ENCODE measurements at regions not wholly inside any gene's neighbourhood (a gene's known extent, or its start where the extent isn't known, plus 50 kb on each side); places are given as distances from the start of the nearest gene placed in this dataset.

DNA sequence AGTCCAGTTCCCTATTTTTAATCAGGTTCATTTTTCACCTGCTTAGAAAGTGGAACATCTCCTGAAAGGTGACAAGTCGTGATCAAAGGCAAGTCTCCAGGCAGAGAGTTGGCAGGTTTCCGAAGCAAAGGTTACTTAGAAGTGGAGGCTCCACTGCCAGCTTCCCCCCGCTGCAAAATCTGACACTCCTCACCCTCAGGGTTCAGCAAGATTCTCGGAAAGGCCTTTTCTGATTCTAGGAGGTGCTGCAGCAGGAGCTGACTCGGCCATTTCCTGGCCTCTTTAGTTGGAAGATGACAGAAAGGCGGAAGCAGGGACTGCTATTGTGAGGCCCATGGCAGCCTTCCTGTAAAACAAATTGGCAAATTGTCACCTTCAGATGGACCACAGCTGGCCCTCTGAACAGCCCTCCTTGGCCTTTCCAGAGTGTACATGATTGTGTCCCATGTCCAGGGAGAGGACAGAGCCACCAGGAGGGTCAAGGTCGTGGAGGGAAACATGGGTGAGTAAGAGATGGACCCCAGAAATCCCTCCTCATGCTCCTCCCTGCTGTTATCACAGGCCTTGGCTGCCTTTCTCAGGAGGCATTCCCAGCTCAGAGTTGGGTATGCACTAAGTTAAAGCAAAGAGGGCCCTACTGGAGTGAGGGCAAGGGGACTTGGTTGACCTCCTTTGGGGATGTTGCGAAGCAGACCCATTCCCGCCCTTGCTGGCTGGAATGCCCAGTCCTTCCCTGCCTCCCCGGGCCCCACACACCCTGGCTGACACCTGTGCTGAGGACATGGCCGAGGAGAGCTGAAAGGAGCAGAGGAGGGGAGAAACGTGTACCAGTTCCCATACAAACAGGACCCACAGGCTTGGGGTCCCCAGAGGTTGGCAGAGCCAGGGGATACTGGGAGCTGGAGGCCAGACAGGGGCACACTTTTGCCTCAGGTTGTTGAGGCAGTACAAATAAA, 115.5 kb upstream of the IRF2BP2 start:
- peak; percentile 71 for DNase-seq

- peak; percentile 50 for DNase-seq
Measured at GRCh38 chr1:234724516-234725176, 114.7 kb upstream of the IRF2BP2 start.

GRCh38 chr1:234722904-234723720, 113.1 kb upstream of the IRF2BP2 start:
- peak; percentile 76 for DNase-seq

DNA sequence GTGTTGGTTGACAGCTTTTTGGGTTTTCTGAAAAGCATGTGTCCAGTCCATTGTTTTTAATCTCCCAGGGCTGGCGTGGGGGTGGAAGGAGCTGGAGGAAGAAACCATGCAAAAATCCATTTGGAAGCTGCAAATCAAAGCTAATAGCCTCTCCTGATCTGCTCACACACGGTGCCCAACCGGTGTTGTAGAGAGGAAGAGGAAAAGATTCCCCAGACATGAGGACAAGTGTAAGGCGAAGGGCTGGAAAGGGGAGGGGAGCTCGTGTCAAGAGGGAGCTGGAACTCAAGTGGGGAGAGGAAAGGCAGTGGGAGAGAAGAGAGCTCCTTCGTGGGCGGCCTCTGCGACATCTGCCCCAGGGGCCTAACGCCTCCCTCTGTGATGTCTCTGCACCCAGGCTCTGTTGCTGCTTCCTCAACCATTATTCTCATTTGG, 112.3 kb upstream of the IRF2BP2 start:
- DNase-seq: no peak

DNA sequence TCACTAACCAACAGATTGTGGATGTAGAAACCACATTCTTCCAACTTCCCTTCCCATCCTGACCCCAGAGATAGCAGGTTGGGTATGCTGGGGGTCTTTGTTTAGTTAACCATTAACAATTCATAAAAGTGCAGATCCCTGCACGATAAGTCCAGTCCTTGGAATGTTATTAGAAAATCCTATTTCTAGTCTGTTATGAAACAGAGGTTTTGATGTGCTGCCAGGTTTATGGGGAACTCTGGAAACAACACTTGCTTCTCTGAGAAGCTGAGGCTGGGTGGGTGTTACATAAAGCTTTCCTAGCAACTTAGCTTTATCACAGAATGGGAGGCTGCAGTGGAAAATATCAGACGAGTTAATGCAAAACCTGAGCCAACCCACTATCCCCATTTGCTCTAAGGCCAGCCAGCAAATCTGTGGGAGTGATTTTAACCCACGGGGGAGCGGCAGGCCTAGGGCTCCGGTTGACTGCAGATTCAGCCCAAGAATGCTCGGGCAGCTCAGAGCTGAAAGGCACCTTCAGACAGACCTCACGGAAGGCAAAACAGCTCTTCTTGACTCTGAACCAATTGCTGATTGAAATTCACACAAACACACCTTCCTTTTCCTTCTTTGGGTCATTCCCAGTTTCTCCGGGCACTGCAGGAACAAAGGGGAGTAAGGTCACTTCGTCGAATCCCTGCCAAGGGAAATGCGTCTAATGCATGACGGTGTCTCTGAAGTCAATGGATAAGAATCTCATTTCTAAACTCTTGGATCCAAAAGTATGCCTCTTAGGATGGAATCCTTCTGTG, 111.7 kb upstream of the IRF2BP2 start:
- no peak for DNase-seq

GRCh38 chr1:234720709-234721441, 110.9 kb upstream of the IRF2BP2 start:
- no peak for DNase-seq

GRCh38 chr1:234719454-234720251, 109.7 kb upstream of the IRF2BP2 start:
- no peak for DNase-seq

- no peak for DNase-seq
Measured at GRCh38 chr1:234718496-234719453, 108.8 kb upstream of the IRF2BP2 start.

GRCh38 chr1:234716908-234717375, 107.0 kb upstream of the IRF2BP2 start:
- no peak for DNase-seq

DNA sequence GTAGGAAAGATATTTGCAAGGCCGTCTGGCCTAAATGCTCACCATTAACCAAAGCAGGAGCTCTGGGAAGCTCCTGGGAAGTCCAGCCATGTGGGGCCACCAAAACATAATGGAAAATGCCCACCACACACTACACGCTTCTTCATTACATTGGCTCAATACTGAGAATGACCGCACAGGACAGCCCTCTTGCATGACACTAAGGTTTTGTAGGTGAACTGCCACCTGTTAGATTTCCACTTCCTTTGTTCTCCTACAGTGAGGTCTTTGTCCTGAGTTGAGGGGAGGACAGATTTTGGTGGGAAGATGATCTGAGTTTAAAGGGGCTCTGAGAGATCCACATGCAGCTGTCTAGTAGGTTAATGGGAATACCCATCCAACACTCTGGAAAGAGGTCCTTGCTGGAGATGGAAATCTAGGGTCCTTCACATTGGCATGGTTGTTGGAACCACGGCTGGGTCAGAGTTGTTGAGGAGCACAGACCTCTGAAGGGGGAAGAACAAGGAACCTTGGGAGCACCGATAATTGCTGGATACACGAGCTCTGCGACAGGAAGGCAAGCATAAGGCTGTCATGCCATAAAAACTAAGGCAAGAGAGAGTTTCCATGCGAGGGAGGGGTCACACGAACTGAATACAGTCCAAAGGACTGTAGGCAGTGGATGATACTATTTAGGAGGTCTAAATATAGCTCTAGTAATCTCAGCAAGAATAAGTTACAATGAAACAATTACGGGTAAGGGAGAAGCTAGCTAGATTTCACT, 105.5 kb upstream of the IRF2BP2 start:
- DNase-seq: no peak

DNA sequence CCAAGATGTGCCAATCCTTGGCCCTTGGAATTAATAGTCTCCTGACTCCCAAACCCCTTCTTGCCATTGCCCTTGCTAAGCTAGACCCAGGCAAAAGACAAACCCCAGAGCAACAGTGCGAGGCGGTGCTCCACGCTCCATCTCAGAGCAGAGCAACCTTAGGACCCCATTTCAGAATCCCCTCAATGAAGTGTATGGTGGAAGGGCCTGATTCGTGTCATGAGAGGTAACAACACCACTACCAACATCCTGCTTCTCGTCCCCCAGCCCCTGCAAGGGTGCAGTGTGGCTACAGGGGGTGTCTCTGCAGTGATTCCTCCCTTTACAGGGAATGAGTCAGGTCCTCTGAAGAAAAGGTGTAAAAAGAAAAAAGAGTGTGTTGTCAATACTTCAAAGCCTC, 103.9 kb upstream of the IRF2BP2 start:
- DNase-seq: no peak

DNA sequence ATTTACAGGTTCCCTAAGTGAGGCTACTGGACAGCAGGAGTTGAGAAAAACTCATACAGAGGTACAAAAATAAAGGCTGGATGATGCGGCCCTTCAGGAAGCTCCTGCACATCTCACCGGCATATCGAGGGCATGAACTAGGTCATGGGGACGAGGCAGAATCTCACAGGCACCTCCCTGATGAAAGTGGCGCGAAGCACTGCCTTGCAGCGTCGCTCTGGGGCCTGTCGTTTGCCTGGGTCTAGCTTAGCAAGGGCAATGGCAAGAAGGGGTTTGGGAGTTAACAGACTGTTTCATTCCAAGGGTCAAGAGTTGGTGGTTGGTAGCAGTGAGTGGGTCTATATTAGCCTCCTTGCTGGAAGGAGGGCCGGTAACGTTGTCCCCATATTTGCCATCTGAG, 103.5 kb upstream of the IRF2BP2 start:
- no peak for DNase-seq

DNA sequence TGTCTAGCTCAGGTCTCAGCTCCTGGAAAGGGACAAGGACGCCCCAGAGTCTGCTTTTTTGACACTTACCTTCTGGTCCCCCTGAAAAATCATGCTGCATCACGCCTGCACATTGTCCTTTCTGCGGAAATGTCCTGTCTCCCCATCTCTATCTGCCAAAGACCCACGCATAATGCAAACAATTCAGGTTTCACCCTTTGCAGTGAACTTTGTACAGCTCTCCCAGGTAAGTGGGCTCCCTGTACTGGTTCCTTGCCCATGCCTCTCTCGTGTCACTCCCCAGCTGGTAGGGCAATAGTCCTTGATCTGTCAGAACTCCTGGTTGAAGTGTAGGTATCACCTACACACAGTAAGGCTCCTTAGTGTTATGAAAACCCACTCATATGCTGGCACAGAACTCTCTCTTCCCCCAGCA, 102.9 kb upstream of the IRF2BP2 start:
- no peak for DNase-seq

GRCh38 chr1:234710936-234711724, 101.2 kb upstream of the IRF2BP2 start:
- DNase-seq: no peak

- DNase-seq: no peak
Measured at GRCh38 chr1:234710381-234710780, 100.4 kb upstream of the IRF2BP2 start.

GRCh38 chr1:234709473-234710228, 99.7 kb upstream of the IRF2BP2 start:
- no peak for DNase-seq

All from stimulated activated CD8-positive, alpha-beta memory T cell treated with anti-CD3 and anti-CD28 coated beads, Interleukin-4, amount 100 ng/mL, for 48 hours (primary cell).